ENCODE measurements at regions not wholly inside any gene's neighbourhood (a gene's known extent, or its start where the extent isn't known, plus 50 kb on each side); places are given as distances from the start of the nearest gene placed in this dataset.

DNA sequence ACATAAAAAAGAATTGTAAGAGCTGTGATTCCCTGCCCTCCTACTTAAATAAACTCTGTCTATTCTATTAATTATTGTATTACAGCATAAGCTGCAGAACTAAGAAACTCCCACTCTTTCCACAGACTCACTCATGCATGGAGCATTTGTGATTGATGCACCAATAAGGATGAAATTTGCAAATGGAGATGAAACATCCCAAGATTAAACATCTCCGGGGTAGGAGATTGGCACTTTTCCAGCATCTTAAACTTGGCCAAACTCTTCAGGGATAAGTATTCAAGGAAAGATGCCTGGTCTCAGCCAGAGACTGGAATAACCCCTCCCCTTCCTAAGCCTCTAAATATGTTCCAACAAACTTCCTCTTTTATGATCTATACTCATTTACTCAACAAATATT, 472.0 kb downstream of the ACTL7B start:
- no peak for TF ChIP-seq POLR2AphosphoS5 (IDR thresholded peaks at IDR 0.05)
- no peak for TF ChIP-seq CTCF (IDR thresholded peaks at IDR 0.05)
- no peak for TF ChIP-seq POLR2A (IDR thresholded peaks at IDR 0.05)
- no peak for TF ChIP-seq EP300 (IDR thresholded peaks at IDR 0.05)
